ENCODE measurements at regions not wholly inside any gene's neighbourhood (a gene's known extent, or its start where the extent isn't known, plus 50 kb on each side); places are given as distances from the start of the nearest gene placed in this dataset.

DNA sequence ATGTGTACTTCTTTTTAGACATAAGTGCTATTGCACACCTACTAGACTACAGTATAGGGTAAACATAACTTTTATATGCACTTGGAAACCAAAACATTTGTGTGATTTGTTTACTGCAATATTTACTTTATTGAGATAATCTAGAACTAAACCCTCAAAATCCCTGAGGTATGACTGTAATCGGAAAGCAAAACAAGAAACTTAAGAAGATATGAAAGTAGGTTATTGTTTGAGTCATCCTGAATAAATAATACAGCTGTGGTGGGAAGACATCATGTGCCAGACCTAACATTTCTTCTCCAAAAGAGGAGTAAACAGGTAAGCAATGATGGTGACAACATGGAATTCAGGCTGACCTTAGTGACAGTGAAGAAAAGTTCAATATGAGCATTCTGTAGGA is 765.5 kb downstream of the OTOL1 start:
- Histone ChIP-seq H3K27me3 (no peaks in the 10 kb centered on the region), H3K9me3 (no peaks in the 10 kb centered on the region), H3K4me3 (no peak overlapping the region), H3K36me3 (no peaks in the 10 kb centered on the region), H3K4me1 (no peaks in the 10 kb centered on the region), H3K27ac (no peak overlapping the region)
- intact Hi-C loops (cut with DNase I): no loop called here
- DNase-seq (no peak), ATAC-seq (no peak)
- TF ChIP-seq, protein P1, sequence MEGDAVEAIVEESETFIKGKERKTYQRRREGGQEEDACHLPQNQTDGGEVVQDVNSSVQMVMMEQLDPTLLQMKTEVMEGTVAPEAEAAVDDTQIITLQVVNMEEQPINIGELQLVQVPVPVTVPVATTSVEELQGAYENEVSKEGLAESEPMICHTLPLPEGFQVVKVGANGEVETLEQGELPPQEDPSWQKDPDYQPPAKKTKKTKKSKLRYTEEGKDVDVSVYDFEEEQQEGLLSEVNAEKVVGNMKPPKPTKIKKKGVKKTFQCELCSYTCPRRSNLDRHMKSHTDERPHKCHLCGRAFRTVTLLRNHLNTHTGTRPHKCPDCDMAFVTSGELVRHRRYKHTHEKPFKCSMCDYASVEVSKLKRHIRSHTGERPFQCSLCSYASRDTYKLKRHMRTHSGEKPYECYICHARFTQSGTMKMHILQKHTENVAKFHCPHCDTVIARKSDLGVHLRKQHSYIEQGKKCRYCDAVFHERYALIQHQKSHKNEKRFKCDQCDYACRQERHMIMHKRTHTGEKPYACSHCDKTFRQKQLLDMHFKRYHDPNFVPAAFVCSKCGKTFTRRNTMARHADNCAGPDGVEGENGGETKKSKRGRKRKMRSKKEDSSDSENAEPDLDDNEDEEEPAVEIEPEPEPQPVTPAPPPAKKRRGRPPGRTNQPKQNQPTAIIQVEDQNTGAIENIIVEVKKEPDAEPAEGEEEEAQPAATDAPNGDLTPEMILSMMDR (IDR thresholded peaks at IDR 0.05): no peak
- no peak for TF ChIP-seq POLR2A (IDR thresholded peaks at IDR 0.05)
- WGBS (ENCODE audit: insufficient coverage, low coverage, low lambda C conversion rate, missing lambda C conversion rate): 56% methylated on average over 1 of the region's 1 CpG

DNA sequence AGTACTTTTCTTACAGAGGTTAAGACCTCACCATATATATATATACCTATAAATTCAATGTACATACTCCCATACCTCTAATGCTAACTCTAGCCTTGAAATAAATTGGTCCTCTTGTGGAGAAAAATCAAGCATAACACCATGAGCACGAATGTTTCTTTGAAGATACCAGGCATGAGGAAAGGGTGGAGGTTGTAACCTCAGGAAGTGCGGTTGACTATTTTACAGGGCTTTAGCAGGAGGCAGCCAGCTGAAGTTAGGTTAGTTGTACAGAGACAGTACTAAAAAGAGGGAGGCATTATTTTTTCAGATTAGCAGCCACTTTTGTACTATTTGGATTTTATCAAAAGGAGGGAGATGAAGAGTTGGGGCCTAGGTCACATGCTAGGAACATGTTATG is 767.0 kb downstream of the OTOL1 start:
- H3K36me3 ChIP-seq: no peaks in the 10 kb centered on the region
- no peak overlapping the region for H3K27ac ChIP-seq
- ATAC-seq (no peak), DNase-seq (no peak)
- H3K27me3 ChIP-seq: no peaks in the 10 kb centered on the region
- intact Hi-C loops (cut with DNase I): no loop called here
- H3K9me3 ChIP-seq: no peaks in the 10 kb centered on the region
- H3K4me1 ChIP-seq: no peaks in the 10 kb centered on the region
- WGBS (ENCODE audit: insufficient coverage, low coverage, low lambda C conversion rate, missing lambda C conversion rate): 48% methylated on average over 2 of the region's 2 CpGs
- TF ChIP-seq, protein P1 (IDR thresholded peaks at IDR 0.05): no peak
- no peak for TF ChIP-seq POLR2A (IDR thresholded peaks at IDR 0.05)
- H3K4me3 ChIP-seq: no peak overlapping the region

DNA sequence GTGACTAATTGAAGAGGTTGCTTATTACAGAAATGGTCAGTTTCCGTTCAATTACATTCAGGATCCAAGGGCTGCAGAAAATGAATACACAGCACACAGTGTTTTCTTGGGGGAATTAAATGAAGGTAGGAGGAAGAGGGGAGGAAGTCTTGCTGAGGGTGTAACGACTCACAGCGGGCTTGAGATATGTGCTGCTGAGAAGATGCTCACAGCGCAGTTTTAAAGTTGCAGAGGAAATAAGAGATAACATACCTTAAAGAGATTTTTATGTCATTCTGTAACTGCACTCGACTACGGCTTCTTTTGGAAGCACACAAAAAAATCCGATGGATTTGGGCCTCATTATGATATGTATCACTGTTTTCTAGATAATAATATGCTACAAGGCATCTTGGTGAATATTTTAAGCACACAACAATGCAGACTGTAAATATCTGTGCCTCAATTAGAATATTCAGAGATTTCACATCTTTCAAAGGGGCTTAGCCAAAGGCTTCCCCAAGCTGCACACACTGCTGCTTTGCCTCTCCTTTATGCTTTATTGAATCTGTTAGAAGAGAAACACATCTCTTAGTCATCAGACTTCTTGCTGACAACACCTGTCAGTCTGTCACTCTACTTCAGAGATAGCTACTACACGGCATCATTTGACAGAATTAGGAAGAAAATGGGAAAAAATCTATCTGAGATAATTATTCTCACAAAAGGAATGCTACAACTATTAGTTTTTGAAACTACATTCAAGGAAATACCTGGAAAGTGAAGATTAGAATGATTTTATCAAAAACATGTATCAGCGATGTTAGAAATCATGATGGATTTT is 773.2 kb downstream of the OTOL1 start:
- ATAC-seq (no peak), DNase-seq (no peak)
- no peaks in the 10 kb centered on the region for H3K9me3 ChIP-seq
- no peak for TF ChIP-seq POLR2A (IDR thresholded peaks at IDR 0.05)
- TF ChIP-seq, protein P1 (IDR thresholded peaks at IDR 0.05): no peak
- H3K4me3 ChIP-seq: no peak overlapping the region
- no peaks in the 10 kb centered on the region for H3K27me3 ChIP-seq
- 50% methylated on average over 9 of the region's 9 CpGs for WGBS (ENCODE audit: insufficient coverage, low coverage, low lambda C conversion rate, missing lambda C conversion rate)
- no peaks in the 10 kb centered on the region for H3K36me3 ChIP-seq
- no peaks in the 10 kb centered on the region for H3K4me1 ChIP-seq
- intact Hi-C loops (cut with DNase I): no loop called here
- H3K27ac ChIP-seq: no peak overlapping the region

- TF ChIP-seq, protein P1 (IDR thresholded peaks at IDR 0.05): no peak
- no peak for TF ChIP-seq POLR2A (IDR thresholded peaks at IDR 0.05)
- DNase-seq (no peak), ATAC-seq (no peak)
- intact Hi-C loops (cut with DNase I): no loop called here
- H3K27ac ChIP-seq: no peak overlapping the region
- H3K36me3 ChIP-seq: no peaks in the 10 kb centered on the region
- H3K4me1 ChIP-seq: no peaks in the 10 kb centered on the region
- H3K4me3 ChIP-seq: no peak overlapping the region
- H3K27me3 ChIP-seq: no peaks in the 10 kb centered on the region
- H3K9me3 ChIP-seq: no peaks in the 10 kb centered on the region
Observed at GRCh38 chr3:162274070-162274469, 777.5 kb downstream of the OTOL1 start.
